Suprapubic skin (tissue), 4 donors: ENCODE measurements at regions not wholly inside any gene's neighbourhood (a gene's known extent, or its start where the extent isn't known, plus 50 kb on each side); places are given as distances from the start of the nearest gene placed in this dataset.

Experiments
- DNase-seq, 2 donors: peaks; one replicate each; pipeline ENCODE4 v3.0.0-alpha.2; 2019; ENCODE audit warnings: low spot score in 2 of 2
- H3K27ac ChIP-seq: fragments of 200-600 bp; sonication (generic); one replicate; pipeline ENCODE4 v1.5.1; 2019
- H3K27me3 ChIP-seq: fragments of 200-600 bp; sonication (generic); one replicate; pipeline ENCODE4 v1.5.1; 2019
- H3K36me3 ChIP-seq: fragments of 200-600 bp; sonication (generic); one replicate; pipeline ENCODE4 v1.5.1; 2019
- H3K4me1 ChIP-seq: fragments of 200-600 bp; sonication (generic); one replicate; pipeline ENCODE4 v1.5.1; 2019
- H3K4me3 ChIP-seq: fragments of 200-600 bp; sonication (generic); one replicate; pipeline ENCODE4 v1.5.1; 2019; ENCODE audit warnings: mild to moderate bottlenecking
- H3K9me3 ChIP-seq: fragments of 200-600 bp; sonication (generic); one replicate; pipeline ENCODE4 v1.5.1; 2019
- CTCF ChIP-seq, 2 donors: fragments of 200-600 bp in 1 of 2; fragments of 450-650 bp in 1 of 2; sonication (generic) in 1 of 2; IDR thresholded peaks; one replicate each; pipeline ENCODE4 v1.5.1; 2016 to 2019; ENCODE audit warnings: antibody characterized with exemption in 2 of 2, mild to moderate bottlenecking in 1 of 2, moderate library complexity in 1 of 2
- EP300 ChIP-seq: sonication (generic); formaldehyde crosslinking; IDR thresholded peaks from one replicate; pipeline ENCODE4 v1.6.1; 2017; ENCODE audit warnings: antibody characterized with exemption
- POLR2A ChIP-seq, 2 donors: fragments of 450-650 bp; IDR thresholded peaks; one replicate each; pipeline ENCODE4 v1.6.1; 2017; ENCODE audit warnings: antibody characterized with exemption in 2 of 2, mild to moderate bottlenecking in 2 of 2, moderate library complexity in 2 of 2
- POLR2AphosphoS5 ChIP-seq, 3 donors: sonication (generic); formaldehyde crosslinking; IDR thresholded peaks; one replicate each; pipeline ENCODE4 v1.6.1; 2017; ENCODE audit warnings: antibody characterized with exemption in 3 of 3
- WGBS: methylation state at CpG from one replicate; pipeline ENCODE4 v1.1.5; 2018; 5-methylcytosine and 5-hydroxymethylcytosine counted together

GRCh38 chr13:24627090-24627714, 53.0 kb upstream of the ATP12A start:
- H3K36me3 ChIP-seq: no peaks in the 10 kb centered on the region
- WGBS: 78% methylated on average over 21 of the region's 25 CpGs

GRCh38 chr13:24627946-24628345, 52.3 kb upstream of the ATP12A start:
- no peak overlapping the region for H3K27ac ChIP-seq
- no peaks in the 10 kb centered on the region for H3K36me3 ChIP-seq
- TF ChIP-seq EP300 (no peak), POLR2AphosphoS5 (IDR thresholded peaks at IDR 0.05) (no peak), CTCF (IDR thresholded peaks at IDR 0.05) (no peak), POLR2A (IDR thresholded peaks at IDR 0.05) (no peak)
- no peaks in the 10 kb centered on the region for H3K27me3 ChIP-seq
- H3K4me1 ChIP-seq: no peaks in the 10 kb centered on the region
- no peak overlapping the region for H3K4me3 ChIP-seq
- H3K9me3 ChIP-seq: no peaks in the 10 kb centered on the region
- DNase-seq: no peak
- 74% methylated on average over 9 of the region's 9 CpGs for WGBS

More at GRCh38 chr13:24627090-24627714, 53.0 kb upstream of the ATP12A start:
- Histone ChIP-seq H3K27ac (no peak overlapping the region), H3K27me3 (no peaks in the 10 kb centered on the region), H3K9me3 (no peaks in the 10 kb centered on the region), H3K4me3 (no peak overlapping the region), H3K4me1 (no peaks in the 10 kb centered on the region)
- no peak for DNase-seq
- TF ChIP-seq POLR2A (IDR thresholded peaks at IDR 0.05) (no peak), CTCF (IDR thresholded peaks at IDR 0.05) (peak in 1 of 2 donors; percentile 46), POLR2AphosphoS5 (IDR thresholded peaks at IDR 0.05) (no peak)

- Histone ChIP-seq H3K27ac (no peak overlapping the region), H3K36me3 (no peaks in the 10 kb centered on the region), H3K4me1 (no peaks in the 10 kb centered on the region), H3K9me3 (no peaks in the 10 kb centered on the region), H3K4me3 (no peak overlapping the region), H3K27me3 (no peaks in the 10 kb centered on the region)
- no peak for TF ChIP-seq POLR2AphosphoS5 (IDR thresholded peaks at IDR 0.05)
- no peak for TF ChIP-seq CTCF (IDR thresholded peaks at IDR 0.05)
- no peak for TF ChIP-seq EP300
- TF ChIP-seq POLR2A (IDR thresholded peaks at IDR 0.05): no peak
- WGBS: 92% methylated on average over 2 of the region's 2 CpGs
- DNase-seq: no peak
These were observed 50.9 kb upstream of the ATP12A start for GRCh38 chr13:24629320-24629719.

- H3K27ac ChIP-seq: no peak overlapping the region
- WGBS: 77% methylated on average over 6 of the region's 6 CpGs
These were observed 50.1 kb upstream of the ATP12A start for GRCh38 chr13:24630121-24630520.

More at GRCh38 chr13:24630121-24630520, 50.1 kb upstream of the ATP12A start:
- Histone ChIP-seq H3K9me3 (no peaks in the 10 kb centered on the region), H3K4me1 (no peaks in the 10 kb centered on the region), H3K36me3 (no peaks in the 10 kb centered on the region), H3K27me3 (no peaks in the 10 kb centered on the region), H3K4me3 (no peak overlapping the region)
- no peak for TF ChIP-seq CTCF (IDR thresholded peaks at IDR 0.05)
- TF ChIP-seq POLR2A (IDR thresholded peaks at IDR 0.05): no peak
- TF ChIP-seq POLR2AphosphoS5 (IDR thresholded peaks at IDR 0.05): no peak
- TF ChIP-seq EP300: no peak
- DNase-seq: no peak
